H1 (cell line): ENCODE measurements at regions not wholly inside any gene's neighbourhood (a gene's known extent, or its start where the extent isn't known, plus 50 kb on each side); places are given as distances from the start of the nearest gene placed in this dataset.

ENCODE experiments used
- CTCF ChIA-PET: fragments of 300-600 bp; sonication (Branson Sonifier 250); formaldehyde crosslinking; loops from one replicate; lab custom pipeline; 2021; ENCODE audit not compliant: partially characterized antibody; lab: Charles Lee
- POLR2A ChIA-PET: fragments of 300-600 bp; sonication (Branson Sonifier 250); formaldehyde crosslinking; loops from one replicate; lab custom pipeline; 2021; ENCODE audit warnings: inconsistent platforms; ENCODE audit not compliant: partially characterized antibody; lab: Charles Lee
- DNase-seq, 2 experiments: peaks; one replicate each; pipeline versions ENCODE4 v3.0.0 to v3.0.0-alpha.2; 2010 to 2022; ENCODE audit warnings: low spot score in 2 of 2, low read depth in 1 of 2, mixed read lengths in 1 of 2
- FAIRE-seq: peaks from 2 replicates; lab custom pipeline; 2011; peaks lifted over from hg19 to GRCh38; lab: Jason Lieb, UNC
- H2AFZ ChIP-seq: 2 replicates; pipeline ENCODE4 v1.8.1; 2012; ENCODE audit warnings: low read length, inconsistent platforms
- H2AK5ac ChIP-seq: 2 replicates; pipeline ENCODE4 v1.6.1; 2013; ENCODE audit warnings: low read depth, low read length
- H2BK120ac ChIP-seq: replicated peaks from 2 replicates; pipeline ENCODE3; 2013; ENCODE audit warnings: low read depth, low read length, inconsistent platforms
- H2BK12ac ChIP-seq: 2 replicates; pipeline ENCODE4 v1.6.1; 2013; ENCODE audit warnings: low read depth, low read length
- H2BK15ac ChIP-seq: 2 replicates; pipeline ENCODE4 v1.6.1; 2013; ENCODE audit warnings: low read length
- H2BK20ac ChIP-seq: 2 replicates; pipeline ENCODE4 v1.6.1; 2013; ENCODE audit warnings: low read length
- H2BK5ac ChIP-seq: 2 replicates; pipeline ENCODE4 v1.6.1; 2013; ENCODE audit warnings: low read depth, low read length
- H3K14ac ChIP-seq: 2 replicates; pipeline ENCODE4 v1.6.1; 2013; ENCODE audit warnings: inconsistent platforms; ENCODE audit not compliant: insufficient read length
- H3K18ac ChIP-seq: 2 replicates; pipeline ENCODE4 v1.6.1; 2013; ENCODE audit warnings: low read length; ENCODE audit errors: extremely low read depth
- H3K23ac ChIP-seq: 2 replicates; pipeline ENCODE4 v1.6.1; 2013; ENCODE audit warnings: inconsistent platforms; ENCODE audit not compliant: insufficient read length
- H3K23me2 ChIP-seq: 2 replicates; pipeline ENCODE4 v1.6.1; 2013; ENCODE audit warnings: low read depth, low read length
- H3K27ac ChIP-seq: 2 replicates; pipeline ENCODE4 v1.6.1; 2011; ENCODE audit warnings: low read depth, low read length, inconsistent platforms
- H3K27me3 ChIP-seq, 4 experiments: replicated peaks in 1 of 4; 1 replicate in 1 of 4; 2 replicates in 3 of 4; pipeline versions ENCODE4 v1.6.1 to v1.8.1; 2011 to 2013; ENCODE audit warnings: low read length in 3 of 4, mild to moderate bottlenecking in 3 of 4, inconsistent platforms in 2 of 4, mixed read lengths in 2 of 4, moderate library complexity in 1 of 4; ENCODE audit not compliant: control insufficient read depth in 3 of 4, insufficient read depth in 3 of 4; ENCODE audit errors: extremely low read depth in 1 of 4
- H3K36me3 ChIP-seq, 4 experiments: 2 replicates each; pipeline versions ENCODE4 v1.6.1 to v1.8.1; 2011 to 2013; ENCODE audit warnings: mild to moderate bottlenecking in 4 of 4, low read length in 3 of 4, moderate library complexity in 2 of 4, control low read depth in 1 of 4, inconsistent platforms in 1 of 4; ENCODE audit not compliant: insufficient read depth in 4 of 4, control insufficient read depth in 2 of 4
- H3K4ac ChIP-seq: replicated peaks from 2 replicates; pipeline ENCODE3; 2013; ENCODE audit warnings: low read length, low read depth, mixed read lengths, inconsistent platforms; ENCODE audit not compliant: insufficient read length
- H3K4me1 ChIP-seq, 4 experiments: replicated peaks in 1 of 4; 1 replicate in 1 of 4; 2 replicates in 3 of 4; pipeline versions ENCODE4 v1.6.1 to v1.8.1; 2011 to 2013; ENCODE audit warnings: low read length in 3 of 4, inconsistent platforms in 2 of 4, mixed read lengths in 1 of 4; ENCODE audit not compliant: insufficient read depth in 4 of 4, control insufficient read depth in 3 of 4
- H3K4me2 ChIP-seq, 2 experiments: 2 replicates each; pipeline versions ENCODE4 v1.6.1 to v1.8.1; 2011 to 2013; ENCODE audit warnings: low read depth in 2 of 2, low read length in 2 of 2, control low read depth in 1 of 2, inconsistent platforms in 1 of 2, mild to moderate bottlenecking in 1 of 2; ENCODE audit not compliant: insufficient read depth in 1 of 2
- H3K4me3 ChIP-seq, 4 experiments: fragments of 200-600, 300-600 bp in 1 of 4; sonication (generic), shearing (Covaris generic), sonication (Bioruptor Twin) in 1 of 4; 2 replicates each; pipeline versions ENCODE4 v1.5.1 to v1.8.1; 2011 to 2016; ENCODE audit warnings: low read length in 4 of 4, low read depth in 3 of 4, control low read depth in 2 of 4, inconsistent platforms in 2 of 4, mild to moderate bottlenecking in 2 of 4, mixed read lengths in 1 of 4, moderate library complexity in 1 of 4; ENCODE audit not compliant: insufficient read depth in 2 of 4; ENCODE audit errors: extremely low read depth in 1 of 4
- H3K56ac ChIP-seq: replicated peaks from 2 replicates; pipeline ENCODE3; 2013; ENCODE audit warnings: low read depth, mild to moderate bottlenecking, mixed read lengths, low read length, inconsistent platforms; ENCODE audit not compliant: insufficient read length
- H3K79me1 ChIP-seq: 2 replicates; pipeline ENCODE4 v1.6.1; 2013; ENCODE audit warnings: low read depth, low read length, control low read depth
- H3K79me2 ChIP-seq, 2 experiments: 2 replicates each; pipeline versions ENCODE4 v1.6.1 to v1.8.1; 2012 to 2013; ENCODE audit warnings: low read length in 2 of 2, mild to moderate bottlenecking in 2 of 2, inconsistent platforms in 1 of 2; ENCODE audit not compliant: insufficient read depth in 2 of 2, control insufficient read depth in 1 of 2
- H3K9ac ChIP-seq, 4 experiments: replicated peaks in 1 of 4; 1 replicate in 1 of 4; 2 replicates in 3 of 4; pipeline versions ENCODE4 v1.6.1 to v1.8.1; 2011 to 2013; ENCODE audit warnings: low read depth in 3 of 4, low read length in 3 of 4, control low read depth in 2 of 4, mild to moderate bottlenecking in 2 of 4, moderate library complexity in 2 of 4, inconsistent platforms in 1 of 4; ENCODE audit errors: extremely low read depth in 1 of 4
- H3K9me3 ChIP-seq, 2 experiments: 2 replicates each; pipeline versions ENCODE4 v1.6.1 to v1.8.1; 2012 to 2013; ENCODE audit warnings: mild to moderate bottlenecking in 2 of 2, moderate library complexity in 2 of 2, control low read depth in 1 of 2, inconsistent platforms in 1 of 2, low read depth in 1 of 2, low read length in 1 of 2, mixed read lengths in 1 of 2; ENCODE audit not compliant: insufficient read depth in 2 of 2
- H4K20me1 ChIP-seq, 2 experiments: replicated peaks in 1 of 2; 2 replicates each; pipeline versions ENCODE3 to v1.8.1; 2011 to 2013; ENCODE audit warnings: inconsistent platforms in 2 of 2, low read length in 2 of 2, mild to moderate bottlenecking in 1 of 2; ENCODE audit not compliant: insufficient read depth in 2 of 2, control insufficient read depth in 1 of 2
- H4K5ac ChIP-seq: 2 replicates; pipeline ENCODE4 v1.6.1; 2013; ENCODE audit warnings: low read length, low read depth, mixed read lengths, inconsistent platforms; ENCODE audit not compliant: insufficient read length
- H4K8ac ChIP-seq: 2 replicates; pipeline ENCODE4 v1.8.0; 2013; ENCODE audit warnings: mild to moderate bottlenecking, moderate library complexity, low read length, inconsistent platforms; ENCODE audit not compliant: insufficient read depth; ENCODE audit errors: extremely low read depth
- H4K91ac ChIP-seq: replicated peaks from 2 replicates; pipeline ENCODE3; 2013; ENCODE audit warnings: low read length, mixed read lengths, inconsistent platforms; ENCODE audit not compliant: insufficient read length
- SRF ChIP-seq: IDR thresholded peaks from 2 replicates; pipeline ENCODE4 v1.6.1; 2011; ENCODE audit warnings: mild to moderate bottlenecking, low read depth, low read length, moderate library complexity
- TCF12 ChIP-seq: IDR thresholded peaks from 2 replicates; pipeline ENCODE4 v1.6.1; 2011; ENCODE audit warnings: low read depth, mild to moderate bottlenecking, low read length
- YY1 ChIP-seq: IDR thresholded peaks from 2 replicates; pipeline ENCODE4 v1.6.1; 2011; ENCODE audit warnings: low read depth, mild to moderate bottlenecking, low read length
- ZNF274 ChIP-seq: IDR thresholded peaks from 2 replicates; pipeline ENCODE4 v1.7.0; 2012; ENCODE audit warnings: low read length, borderline replicate concordance; ENCODE audit errors: extremely low read depth
- whole genome bisulfite sequencing, 2 experiments: shearing (Covaris generic) in 1 of 2; methylation state at CpG; one replicate each; pipeline versions ENCODE4 v1.1.6 to v1.1.7; 2013 to 2015; ENCODE audit warnings: low lambda C conversion rate in 2 of 2, mixed read lengths in 2 of 2, inconsistent platforms in 1 of 2, low coverage in 1 of 2, missing lambda C conversion rate in 1 of 2; ENCODE audit not compliant: insufficient replicate concordance in 2 of 2, insufficient coverage in 1 of 2, insufficient read length in 1 of 2; ENCODE audit errors: extremely low coverage in 1 of 2, missing lambda C conversion rate in 1 of 2; 5-methylcytosine and 5-hydroxymethylcytosine counted together
- TF ChIP-seq, protein P1 (sequence below): IDR thresholded peaks from 2 replicates; pipeline ENCODE4 v1.6.1; 2011; ENCODE audit warnings: low read length, improper control_type of control experiment

DNA sequence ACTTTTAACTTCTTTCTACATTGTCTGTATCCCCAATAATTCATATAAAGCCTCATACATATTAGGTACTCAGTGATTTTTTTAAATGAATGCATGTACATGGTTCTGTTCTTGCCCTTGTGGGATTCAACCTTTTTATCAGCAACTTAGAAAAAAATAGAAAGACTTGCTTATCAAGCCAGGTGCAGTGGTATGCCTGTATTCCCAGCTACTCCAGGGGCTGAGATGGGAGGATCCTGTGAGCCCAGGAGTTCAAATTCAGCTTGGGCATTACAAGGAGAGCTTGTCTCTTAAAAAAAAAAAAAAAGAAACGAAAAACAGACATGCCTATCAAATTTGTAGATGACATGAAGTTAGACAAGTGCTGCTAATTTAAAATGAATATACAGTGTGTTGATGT is 54.2 kb upstream of the MYCBP2 start:
- no peak overlapping the region for H3K23ac ChIP-seq
- no peak overlapping the region for H2BK15ac ChIP-seq
- FAIRE-seq = no peak
- H3K4me1 ChIP-seq = peaks cover 0 to 12% (median 0%) of the 10 kb centered on the region in 4 experiments; a peak in 1 of 7 replicates
- H3K9me3 ChIP-seq = no peaks in the 10 kb centered on the region; a peak in 1 of 4 replicates
- no peak for DNase-seq
- H4K91ac ChIP-seq = no peak overlapping the region
- TF ChIP-seq TCF12 (no peak), YY1 (no peak), ZNF274 (no peak), SRF (no peak)
- TF ChIP-seq, protein P1, sequence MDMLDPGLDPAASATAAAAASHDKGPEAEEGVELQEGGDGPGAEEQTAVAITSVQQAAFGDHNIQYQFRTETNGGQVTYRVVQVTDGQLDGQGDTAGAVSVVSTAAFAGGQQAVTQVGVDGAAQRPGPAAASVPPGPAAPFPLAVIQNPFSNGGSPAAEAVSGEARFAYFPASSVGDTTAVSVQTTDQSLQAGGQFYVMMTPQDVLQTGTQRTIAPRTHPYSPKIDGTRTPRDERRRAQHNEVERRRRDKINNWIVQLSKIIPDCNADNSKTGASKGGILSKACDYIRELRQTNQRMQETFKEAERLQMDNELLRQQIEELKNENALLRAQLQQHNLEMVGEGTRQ = no peak
- no CpG with 5 or more reads among the region's 1 CpG for WGBS, 2 experiments
- H3K9ac ChIP-seq = no peak overlapping the region
- H3K79me1 ChIP-seq = no peaks in the 10 kb centered on the region
- H3K23me2 ChIP-seq = no peaks in the 10 kb centered on the region
- H3K4me3 ChIP-seq = no peak overlapping the region
- no peak overlapping the region for H4K8ac ChIP-seq
- no peak overlapping the region for H3K14ac ChIP-seq
- H3K36me3 ChIP-seq = no peaks in the 10 kb centered on the region
- no peak overlapping the region for H3K4me2 ChIP-seq
- CTCF ChIA-PET = interaction anchor here (0.6 to 1.5 kb wide), 3 partner anchors 69 to 106 kb away, joined by 3 to 6 read pairs (median 3); no protein-coding TSS in a partner anchor
- no peaks in the 10 kb centered on the region for H4K20me1 ChIP-seq
- H2BK12ac ChIP-seq = no peak overlapping the region
- no peak overlapping the region for H3K27ac ChIP-seq
- no peak overlapping the region for H3K4ac ChIP-seq
- H2BK20ac ChIP-seq = no peak overlapping the region
- no peaks in the 10 kb centered on the region for H3K79me2 ChIP-seq
- H2BK120ac ChIP-seq = no peak overlapping the region
- H2BK5ac ChIP-seq = no peak overlapping the region
- no peak overlapping the region for H3K56ac ChIP-seq
- H3K27me3 ChIP-seq = no peaks in the 10 kb centered on the region
- H4K5ac ChIP-seq = no peak overlapping the region
- no peak overlapping the region for H2AFZ ChIP-seq
- POLR2A ChIA-PET = no interaction called here
- H2AK5ac ChIP-seq = no peak overlapping the region
- no peak overlapping the region for H3K18ac ChIP-seq
